Endothelial cell of umbilical vein (primary cell): ENCODE measurements at regions not wholly inside any gene's neighbourhood (a gene's known extent, or its start where the extent isn't known, plus 50 kb on each side); places are given as distances from the start of the nearest gene placed in this dataset.

ENCODE experiments used
- BruUV-seq: library from RNA; stranded (reverse); fragments of 400-500 nt; replicated peaks from 2 replicates; lab custom pipeline; 2021; lab: Mats Ljungman, UMichigan
- CTCF ChIA-PET: fragments of 300-600, 350-600 bp; sonication (Branson Sonifier 250); formaldehyde crosslinking; loops from one replicate; lab custom pipeline; 2021; ENCODE audit warnings: antibody characterized with exemption, inconsistent platforms; lab: Charles Lee
- POLR2A ChIA-PET: fragments of 300-600, 350-600 bp; sonication (Branson Sonifier 250); formaldehyde crosslinking; loops from one replicate; lab custom pipeline; 2021; ENCODE audit warnings: antibody characterized with exemption, inconsistent platforms; lab: Charles Lee
- DNase-seq: peaks from one replicate; pipeline ENCODE4 v3.0.0-alpha.2; 2011; ENCODE audit warnings: low read depth, low spot score
- FAIRE-seq: peaks from 2 replicates; lab custom pipeline; 2011; peaks lifted over from hg19 to GRCh38; lab: Jason Lieb, UNC
- H2AFZ ChIP-seq: 2 replicates; pipeline ENCODE4 v1.6.0; 2012; ENCODE audit warnings: low read depth, low read length, control low read depth, inconsistent platforms
- H3K27ac ChIP-seq: 2 replicates; pipeline ENCODE4 v1.5.1; 2011; ENCODE audit warnings: low read depth, mild to moderate bottlenecking, control low read depth, low read length, moderate library complexity; ENCODE audit not compliant: insufficient read depth
- H3K27me3 ChIP-seq, 2 experiments: 2 replicates each; pipeline versions ENCODE4 v1.6.0 to v1.6.1; 2011; ENCODE audit warnings: low read length in 2 of 2, mixed read lengths in 1 of 2; ENCODE audit not compliant: control insufficient read depth in 2 of 2, insufficient read depth in 2 of 2
- H3K36me3 ChIP-seq, 2 experiments: 2 replicates in 1 of 2; 3 replicates in 1 of 2; pipeline ENCODE4 v1.5.1; 2011; ENCODE audit warnings: low read length in 2 of 2, mild to moderate bottlenecking in 1 of 2, moderate library complexity in 1 of 2; ENCODE audit not compliant: control insufficient read depth in 2 of 2, insufficient read depth in 2 of 2; ENCODE audit errors: extremely low read depth in 1 of 2
- H3K4me1 ChIP-seq: 3 replicates; pipeline ENCODE4 v1.5.1; 2011; ENCODE audit warnings: mild to moderate bottlenecking, low read length; ENCODE audit not compliant: control insufficient read depth, insufficient read depth; ENCODE audit errors: extremely low read depth
- H3K4me2 ChIP-seq: 2 replicates; pipeline ENCODE4 v1.6.1; 2011; ENCODE audit warnings: low read length, control low read depth, mixed read lengths; ENCODE audit not compliant: insufficient read depth
- H3K4me3 ChIP-seq, 3 experiments: fragments of 200-600 bp in 1 of 3; sonication (generic), shearing (Covaris generic) in 1 of 3; replicated peaks in 1 of 3; 2 replicates each; pipeline ENCODE4 v1.5.1; 2011 to 2016; ENCODE audit warnings: control low read depth in 3 of 3, low read length in 3 of 3, mild to moderate bottlenecking in 2 of 3, inconsistent platforms in 1 of 3, low read depth in 1 of 3, moderate library complexity in 1 of 3; ENCODE audit not compliant: insufficient read depth in 1 of 3
- H3K79me2 ChIP-seq: 2 replicates; pipeline ENCODE4 v1.6.0; 2012; ENCODE audit warnings: low read length, inconsistent platforms; ENCODE audit not compliant: control insufficient read depth, insufficient read depth
- H3K9ac ChIP-seq: replicated peaks from 2 replicates; pipeline ENCODE3; 2011; ENCODE audit warnings: low read length, control low read depth; ENCODE audit not compliant: insufficient read depth; ENCODE audit errors: extremely low read depth
- H3K9me1 ChIP-seq: replicated peaks from 3 replicates; pipeline ENCODE4 v1.6.0; 2011; ENCODE audit warnings: mild to moderate bottlenecking, low read length; ENCODE audit not compliant: control insufficient read depth, insufficient read depth; ENCODE audit errors: extremely low read depth
- H3K9me3 ChIP-seq: replicated peaks from 2 replicates; pipeline ENCODE4 v1.5.1; 2012; ENCODE audit warnings: low read length, inconsistent platforms; ENCODE audit not compliant: control insufficient read depth, insufficient read depth
- H4K20me1 ChIP-seq: replicated peaks from 2 replicates; pipeline ENCODE3; 2011; ENCODE audit warnings: mild to moderate bottlenecking, low read length; ENCODE audit not compliant: control insufficient read depth, insufficient read depth; ENCODE audit errors: extremely low read depth
- CTCF ChIP-seq, 2 donors: IDR thresholded peaks; 1 replicate in 1 of 2; 2 replicates in 1 of 2; pipeline ENCODE4 v1.5.1; 2011; ENCODE audit warnings: low read length in 2 of 2, mild to moderate bottlenecking in 2 of 2, moderate library complexity in 2 of 2, control low read depth in 1 of 2, inconsistent platforms in 1 of 2, low read depth in 1 of 2; ENCODE audit not compliant: insufficient read depth in 1 of 2; ENCODE audit errors: extremely low read depth in 1 of 2
- EZH2 ChIP-seq: IDR thresholded peaks from 2 replicates; pipeline ENCODE4 v1.6.1; 2012; ENCODE audit warnings: borderline replicate concordance, low read depth, mild to moderate bottlenecking, moderate library complexity, low read length, inconsistent platforms; ENCODE audit not compliant: severe bottlenecking
- FOS ChIP-seq: IDR thresholded peaks from 2 replicates; pipeline ENCODE4 v1.6.1; 2011; ENCODE audit warnings: mild to moderate bottlenecking, low read length, moderate library complexity, borderline replicate concordance; ENCODE audit not compliant: insufficient read depth
- GATA2 ChIP-seq: IDR thresholded peaks from 2 replicates; pipeline ENCODE4 v1.7.0; 2011; ENCODE audit warnings: low read depth, mild to moderate bottlenecking, moderate library complexity, mixed read lengths, low read length; ENCODE audit not compliant: insufficient read length, insufficient read depth
- JUN ChIP-seq: IDR thresholded peaks from 2 replicates; pipeline ENCODE4 v1.6.1; 2011; ENCODE audit warnings: borderline replicate concordance, low read depth; ENCODE audit not compliant: insufficient read length, insufficient read depth
- MYC ChIP-seq: IDR thresholded peaks from one replicate; pipeline ENCODE4 v1.6.1; 2011; ENCODE audit warnings: mild to moderate bottlenecking, low read depth, low read length
- POLR2A ChIP-seq: IDR thresholded peaks from 2 replicates; pipeline ENCODE4 v1.6.1; 2012; ENCODE audit warnings: low read depth, mild to moderate bottlenecking, control low read depth, low read length
- POLR2AphosphoS5 ChIP-seq: IDR thresholded peaks from 2 replicates; pipeline ENCODE4 v1.6.1; 2012; ENCODE audit warnings: low read depth, mild to moderate bottlenecking, control low read depth, low read length, moderate library complexity; ENCODE audit not compliant: insufficient read depth
- dilution Hi-C: fragments of 300-500 bp; cut with MboI; formaldehyde crosslinking; loops from one replicate; pipeline ENCODE4 v1.15.0; 2019; ENCODE audit warnings: low sequenced_read_pairs; ENCODE audit not compliant: extremely low pct_ligation_motif_present
- intact Hi-C: fragments of 100-400 bp; cut with micrococcal nuclease; formaldehyde crosslinking; loops from one replicate; pipeline ENCODE4 v1.10.0; 2022
- TF ChIP-seq, protein P1 (sequence below): IDR thresholded peaks from 2 replicates; pipeline ENCODE4 v1.6.1; 2011; ENCODE audit not compliant: insufficient read depth, insufficient read length

DNA sequence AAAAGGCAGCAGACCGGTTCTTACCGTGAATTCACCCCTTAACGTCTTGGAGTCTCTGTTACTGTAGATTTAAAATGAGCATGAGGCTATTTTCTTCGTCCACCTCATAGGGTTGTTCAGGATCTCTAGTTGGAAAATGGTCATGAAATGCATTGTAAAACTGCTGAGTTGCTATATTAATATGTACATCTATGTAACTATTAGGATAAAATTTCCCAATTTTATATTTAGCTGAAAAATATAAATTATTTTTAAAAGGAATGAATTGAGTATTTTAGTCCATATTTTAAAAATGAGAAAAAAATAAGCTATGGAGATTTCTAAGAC is 272.7 kb downstream of the ALG10B start:
- FAIRE-seq (no peak), DNase-seq (no peak)
- CTCF ChIA-PET = interaction anchor here (0.7 to 1.0 kb wide), 2 partner anchors 16 to 1224 kb away, joined by 3 read pairs; no protein-coding TSS in a partner anchor
- Histone ChIP-seq H3K36me3 (no peaks in the 10 kb centered on the region), H3K9ac (no peak overlapping the region), H3K79me2 (no peaks in the 10 kb centered on the region), H3K4me2 (no peak overlapping the region), H4K20me1 (no peaks in the 10 kb centered on the region), H2AFZ (no peak overlapping the region), H3K9me1 (no peaks in the 10 kb centered on the region), H3K9me3 (no peaks in the 10 kb centered on the region), H3K27ac (no peak overlapping the region), H3K4me1 (no peaks in the 10 kb centered on the region), H3K4me3 (no peak overlapping the region), H3K27me3 (no peaks in the 10 kb centered on the region)
- BruUV-seq = no TSS peak
- intact Hi-C loops = no loop called here
- POLR2A ChIA-PET = no interaction called here
- TF ChIP-seq POLR2AphosphoS5 = no peak
- TF ChIP-seq FOS = no peak
- no peak for TF ChIP-seq MYC
- TF ChIP-seq GATA2 = no peak
- TF ChIP-seq POLR2A = no peak
- TF ChIP-seq EZH2 = no peak
- TF ChIP-seq, protein P1, sequence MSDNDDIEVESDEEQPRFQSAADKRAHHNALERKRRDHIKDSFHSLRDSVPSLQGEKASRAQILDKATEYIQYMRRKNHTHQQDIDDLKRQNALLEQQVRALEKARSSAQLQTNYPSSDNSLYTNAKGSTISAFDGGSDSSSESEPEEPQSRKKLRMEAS = no peak
- dilution Hi-C loops = no loop called here

DNA sequence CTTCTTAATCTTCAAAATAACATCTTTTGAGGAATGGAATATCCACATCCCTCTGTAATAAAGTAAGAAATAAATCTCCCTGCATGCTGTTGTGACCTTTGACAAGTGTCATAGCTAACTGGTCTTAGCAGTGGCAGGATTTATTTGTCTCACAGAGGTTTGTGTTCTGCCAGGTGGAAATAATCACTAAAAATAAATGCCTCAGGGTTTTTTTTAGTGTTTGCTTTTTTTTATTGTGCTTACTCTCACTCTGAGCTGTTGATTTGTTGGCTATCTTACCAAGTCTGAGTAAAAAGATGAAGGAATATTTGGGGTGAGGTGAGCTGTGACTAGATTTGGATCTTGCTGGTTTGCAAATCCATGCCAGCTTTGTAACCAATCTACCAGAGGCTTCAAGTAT is 285.4 kb downstream of the ALG10B start:
- FAIRE-seq (no peak), DNase-seq (no peak)
- Histone ChIP-seq H3K79me2 (no peaks in the 10 kb centered on the region), H2AFZ (no peak overlapping the region), H3K36me3 (no peaks in the 10 kb centered on the region), H4K20me1 (no peaks in the 10 kb centered on the region), H3K9me3 (no peaks in the 10 kb centered on the region), H3K9ac (no peak overlapping the region), H3K9me1 (no peaks in the 10 kb centered on the region), H3K27me3 (no peaks in the 10 kb centered on the region), H3K4me1 (no peaks in the 10 kb centered on the region), H3K27ac (no peak overlapping the region), H3K4me3 (no peak overlapping the region), H3K4me2 (no peak overlapping the region)
- dilution Hi-C loops (no loop called here), intact Hi-C loops (no loop called here)
- BruUV-seq = no TSS peak
- TF ChIP-seq EZH2 = no peak
- TF ChIP-seq MYC = no peak
- no peak for TF ChIP-seq JUN
- no peak for TF ChIP-seq CTCF (IDR thresholded peaks at IDR 0.05; ENCODE audit: extremely low read depth in 1 of 2, insufficient read depth in 1 of 2, low read depth in 1 of 2, low read length in 2 of 2)
- TF ChIP-seq, protein P1 = no peak
- POLR2A ChIA-PET = no interaction called here
- CTCF ChIA-PET = no interaction called here
